NCI-H187 (cell line): ENCODE measurements at regions not wholly inside any gene's neighbourhood (a gene's known extent, or its start where the extent isn't known, plus 50 kb on each side); places are given as distances from the start of the nearest gene placed in this dataset.
"Not testable (repeated sequence)": the region's sequence is repeated elsewhere in the genome, so short reads cannot be mapped to it uniquely, and the experiment has no call there.

Source experiments
- DNase-seq, 2 experiments: peaks; one replicate each; lab custom pipeline; 2025; lab: John Stamatoyannopoulos, UW

DNA sequence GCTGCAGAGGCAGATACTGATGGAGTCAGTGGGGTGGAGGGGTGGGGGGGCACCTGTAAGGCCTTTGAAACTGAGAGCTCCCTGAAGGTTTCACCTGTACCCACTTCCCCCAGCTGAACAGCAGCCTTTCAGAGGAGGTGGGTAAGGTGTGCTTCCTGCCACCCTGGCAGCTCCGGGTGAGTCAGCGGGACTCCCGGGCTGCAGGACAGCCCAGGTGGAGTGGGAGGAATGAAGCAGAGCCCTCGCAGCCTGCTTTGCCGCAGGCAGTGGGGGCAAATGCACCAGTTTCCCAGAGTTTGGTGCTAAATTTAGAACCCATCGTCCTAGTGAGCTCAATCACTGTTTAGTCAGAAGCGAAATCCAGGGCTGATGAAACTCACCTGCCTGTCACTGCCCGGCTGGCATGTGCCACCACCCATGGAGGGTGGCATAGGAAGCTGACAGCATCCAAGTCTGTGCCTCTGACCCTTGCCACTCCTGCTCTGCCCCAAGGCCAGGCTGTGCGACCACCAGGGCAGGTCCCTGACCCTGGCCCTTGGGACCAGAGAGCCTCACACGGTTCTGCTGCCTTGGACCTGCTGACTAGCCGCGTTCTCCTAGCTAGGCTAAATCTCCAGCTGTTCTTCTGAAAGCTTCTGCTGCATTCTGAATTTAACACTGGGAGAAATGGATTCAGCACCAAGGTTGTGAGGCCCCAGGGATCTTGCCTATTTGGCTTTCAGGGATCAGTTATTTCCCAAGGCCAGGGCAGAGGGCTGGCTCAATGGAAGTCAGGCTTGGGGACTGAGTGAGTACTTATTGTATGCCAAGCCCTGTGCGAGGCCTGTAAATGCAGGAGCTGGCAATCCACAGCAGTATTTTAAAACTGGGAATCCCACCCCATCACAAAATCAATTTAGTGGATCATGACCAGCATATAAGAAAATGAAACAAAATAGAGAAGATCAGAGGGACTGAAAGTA is 67.3 kb upstream of the RASGRF1 start:
- no peak for DNase-seq

DNA sequence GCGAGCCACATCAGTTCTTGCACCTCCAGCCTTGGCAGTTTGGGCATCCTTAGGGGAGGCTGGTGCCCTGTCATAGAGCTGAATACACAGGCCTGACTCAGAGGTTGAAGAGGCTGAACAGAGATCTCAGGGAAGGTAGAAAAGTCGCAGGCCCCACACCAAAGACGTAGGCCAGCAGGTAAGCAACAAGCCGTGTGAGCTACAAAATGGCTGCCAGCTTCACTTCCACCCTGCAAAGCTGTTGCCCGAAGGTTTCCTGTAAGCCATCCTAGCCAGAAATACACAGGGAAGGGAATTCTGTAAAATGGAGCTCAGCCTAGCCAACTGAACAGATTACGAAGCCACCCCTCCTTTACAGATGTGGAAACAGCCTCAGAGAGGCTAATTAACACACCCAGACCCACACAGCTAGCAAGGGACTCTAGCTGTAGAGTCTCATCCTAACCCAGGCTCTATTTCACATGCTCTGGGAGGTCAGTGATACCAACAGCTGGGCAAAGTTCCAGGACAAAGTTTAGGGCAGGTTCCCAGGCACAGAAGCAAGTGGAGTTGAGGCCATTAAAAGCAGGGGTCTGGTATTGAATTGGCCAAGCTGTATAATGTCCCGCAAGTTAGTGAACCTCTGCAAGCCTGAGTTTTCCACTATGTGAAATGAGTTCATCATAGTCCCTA is 66.3 kb upstream of the RASGRF1 start:
- no peak for DNase-seq

DNA sequence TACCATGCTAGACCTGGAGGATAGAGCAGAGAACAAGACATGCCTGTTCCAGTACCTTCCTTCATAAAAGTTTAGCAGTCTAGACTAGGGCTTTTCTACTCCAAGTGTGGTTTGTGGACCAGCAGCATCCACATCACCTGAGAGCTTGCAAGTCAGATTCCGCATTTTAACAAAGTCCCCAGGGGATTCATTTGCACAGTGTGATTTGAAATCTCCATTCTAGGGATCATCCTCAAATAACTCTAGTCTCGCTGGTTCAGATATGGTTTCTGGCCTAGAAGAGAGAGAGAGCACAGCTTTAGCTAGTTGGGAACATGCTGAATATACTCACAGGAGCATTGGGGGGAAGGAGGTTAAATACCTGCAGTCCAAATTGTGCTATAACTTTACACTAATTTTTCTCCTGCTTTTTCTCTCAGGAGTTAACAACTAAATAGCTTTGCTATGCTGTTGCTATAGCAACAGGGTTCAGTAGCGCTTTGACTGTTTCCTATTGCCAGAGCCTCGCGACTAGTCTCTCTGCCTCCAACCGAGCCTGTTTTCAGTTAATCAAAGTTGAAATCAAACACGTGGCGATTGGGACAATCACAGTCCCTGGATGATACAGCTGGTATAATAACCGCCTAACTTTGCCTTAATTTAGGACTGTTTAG is 64.0 kb upstream of the RASGRF1 start:
- DNase-seq = no peak

DNA sequence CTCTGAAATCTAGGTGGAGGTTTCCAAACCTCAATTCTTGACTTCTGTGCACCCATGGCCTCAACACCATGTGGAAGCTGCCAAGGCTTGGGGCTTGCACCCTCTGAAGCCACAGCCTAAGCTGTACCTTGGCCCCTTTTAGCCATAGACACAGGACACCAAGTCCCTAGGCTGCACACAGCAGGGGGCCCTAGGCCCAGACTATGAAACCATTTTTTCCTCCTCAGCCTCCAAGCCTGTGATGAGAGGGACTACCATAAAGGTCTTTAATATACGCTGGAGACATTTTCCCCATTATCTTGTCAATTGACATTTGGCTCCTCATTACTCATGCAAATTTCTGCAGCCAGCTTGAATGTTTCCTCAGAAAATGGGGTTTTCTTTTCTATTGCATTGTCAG is 53.7 kb upstream of the RASGRF1 start:
- DNase-seq = not testable (repeated sequence)

DNA sequence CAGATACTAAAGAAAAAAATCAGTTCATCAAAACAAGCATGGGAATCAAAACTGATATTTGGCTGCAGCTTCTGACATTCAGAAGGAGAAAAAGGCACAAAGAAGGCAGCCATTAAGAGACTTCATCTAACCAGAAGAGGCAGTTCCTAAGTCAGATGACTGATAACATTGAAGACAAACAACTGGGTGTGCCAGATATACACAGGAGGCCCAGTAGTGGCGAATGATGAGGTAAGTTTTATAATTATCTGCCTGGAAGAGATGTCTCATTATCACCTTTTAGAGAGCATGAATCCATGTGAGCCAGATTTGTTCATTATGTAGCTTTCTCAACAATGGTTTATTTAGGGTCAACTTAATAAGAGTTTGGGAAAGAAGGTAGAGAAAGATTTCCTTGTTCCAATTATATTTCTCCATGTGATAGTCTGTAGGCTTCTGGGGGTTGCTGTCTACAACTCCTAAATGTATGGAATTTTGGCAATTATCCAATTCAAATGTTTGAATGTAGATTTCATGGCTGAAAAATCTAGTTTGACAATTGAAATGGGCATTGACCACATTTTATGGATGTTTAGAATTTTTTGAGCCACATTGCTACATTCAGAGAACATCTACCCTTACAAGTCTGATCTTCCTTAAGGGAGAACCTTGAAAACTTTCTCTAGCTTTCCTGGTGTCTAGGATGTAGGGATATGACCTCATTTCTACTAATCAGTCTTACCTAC is 50.4 kb upstream of the RASGRF1 start:
- DNase-seq = no peak
